AG09319 (cell line): ENCODE measurements at regions not wholly inside any gene's neighbourhood (a gene's known extent, or its start where the extent isn't known, plus 50 kb on each side); places are given as distances from the start of the nearest gene placed in this dataset.

Experiments
- DNase-seq: peaks from one replicate; pipeline ENCODE4 v3.0.0-alpha.2; 2010; ENCODE audit warnings: low read depth; ENCODE audit errors: extremely low read depth
- TF ChIP-seq, protein P1 (sequence below): IDR thresholded peaks from 2 replicates; pipeline ENCODE4 v1.5.1; 2011; ENCODE audit warnings: low read depth, mild to moderate bottlenecking, inconsistent platforms, low read length, moderate library complexity

DNA sequence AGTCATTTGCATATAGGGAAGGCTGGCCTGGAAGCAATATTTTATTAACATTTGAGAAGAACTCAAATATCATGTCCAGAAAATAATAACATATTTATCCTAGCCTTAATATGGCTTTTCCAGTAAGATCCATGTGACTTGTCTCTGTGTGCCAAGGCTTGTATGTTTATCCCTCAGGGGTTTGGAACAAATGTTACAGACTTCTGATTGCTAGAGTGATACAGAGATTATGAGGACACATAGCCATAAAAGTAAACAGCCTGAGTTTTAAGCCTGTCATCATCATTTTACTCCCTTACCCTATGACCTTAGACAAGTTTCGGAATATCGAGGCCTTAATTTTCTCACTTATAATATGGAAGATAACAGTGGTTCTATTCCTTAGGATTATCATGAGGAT lies 338.1 kb downstream of the GPAT3 start:
- DNase-seq: no peak
- TF ChIP-seq, protein P1, sequence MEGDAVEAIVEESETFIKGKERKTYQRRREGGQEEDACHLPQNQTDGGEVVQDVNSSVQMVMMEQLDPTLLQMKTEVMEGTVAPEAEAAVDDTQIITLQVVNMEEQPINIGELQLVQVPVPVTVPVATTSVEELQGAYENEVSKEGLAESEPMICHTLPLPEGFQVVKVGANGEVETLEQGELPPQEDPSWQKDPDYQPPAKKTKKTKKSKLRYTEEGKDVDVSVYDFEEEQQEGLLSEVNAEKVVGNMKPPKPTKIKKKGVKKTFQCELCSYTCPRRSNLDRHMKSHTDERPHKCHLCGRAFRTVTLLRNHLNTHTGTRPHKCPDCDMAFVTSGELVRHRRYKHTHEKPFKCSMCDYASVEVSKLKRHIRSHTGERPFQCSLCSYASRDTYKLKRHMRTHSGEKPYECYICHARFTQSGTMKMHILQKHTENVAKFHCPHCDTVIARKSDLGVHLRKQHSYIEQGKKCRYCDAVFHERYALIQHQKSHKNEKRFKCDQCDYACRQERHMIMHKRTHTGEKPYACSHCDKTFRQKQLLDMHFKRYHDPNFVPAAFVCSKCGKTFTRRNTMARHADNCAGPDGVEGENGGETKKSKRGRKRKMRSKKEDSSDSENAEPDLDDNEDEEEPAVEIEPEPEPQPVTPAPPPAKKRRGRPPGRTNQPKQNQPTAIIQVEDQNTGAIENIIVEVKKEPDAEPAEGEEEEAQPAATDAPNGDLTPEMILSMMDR: no peak

DNA sequence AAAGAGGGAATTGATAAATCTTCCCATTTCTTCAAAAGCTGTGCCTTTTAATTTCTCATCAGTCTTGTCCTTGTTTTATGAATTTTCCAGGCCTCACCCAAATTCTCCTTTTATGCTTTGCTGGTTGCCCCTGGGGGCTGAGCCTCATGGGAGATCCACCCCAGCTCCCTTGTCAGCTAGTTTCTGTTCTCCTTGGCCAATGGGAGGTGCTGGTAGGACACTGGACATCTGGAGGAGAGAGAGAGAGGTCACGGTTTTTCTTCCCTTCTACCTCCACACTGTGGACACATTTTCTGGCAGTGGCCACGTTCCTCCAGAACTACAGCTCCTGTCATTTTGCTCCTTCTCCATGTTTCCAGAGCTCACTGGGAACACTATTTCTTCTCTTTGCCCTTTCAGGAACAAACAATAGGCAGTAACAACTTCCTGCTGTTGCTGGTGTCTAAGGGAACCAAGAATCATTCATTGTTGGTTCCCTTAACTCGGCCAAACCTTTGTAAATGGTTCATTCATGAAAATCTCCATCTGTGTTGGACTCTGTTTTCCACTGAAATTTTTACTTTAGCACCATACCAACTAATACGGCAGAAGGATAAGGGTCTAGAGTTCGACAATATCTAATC lies 334.5 kb downstream of the GPAT3 start:
- no peak for DNase-seq
- TF ChIP-seq, protein P1: no peak

DNA sequence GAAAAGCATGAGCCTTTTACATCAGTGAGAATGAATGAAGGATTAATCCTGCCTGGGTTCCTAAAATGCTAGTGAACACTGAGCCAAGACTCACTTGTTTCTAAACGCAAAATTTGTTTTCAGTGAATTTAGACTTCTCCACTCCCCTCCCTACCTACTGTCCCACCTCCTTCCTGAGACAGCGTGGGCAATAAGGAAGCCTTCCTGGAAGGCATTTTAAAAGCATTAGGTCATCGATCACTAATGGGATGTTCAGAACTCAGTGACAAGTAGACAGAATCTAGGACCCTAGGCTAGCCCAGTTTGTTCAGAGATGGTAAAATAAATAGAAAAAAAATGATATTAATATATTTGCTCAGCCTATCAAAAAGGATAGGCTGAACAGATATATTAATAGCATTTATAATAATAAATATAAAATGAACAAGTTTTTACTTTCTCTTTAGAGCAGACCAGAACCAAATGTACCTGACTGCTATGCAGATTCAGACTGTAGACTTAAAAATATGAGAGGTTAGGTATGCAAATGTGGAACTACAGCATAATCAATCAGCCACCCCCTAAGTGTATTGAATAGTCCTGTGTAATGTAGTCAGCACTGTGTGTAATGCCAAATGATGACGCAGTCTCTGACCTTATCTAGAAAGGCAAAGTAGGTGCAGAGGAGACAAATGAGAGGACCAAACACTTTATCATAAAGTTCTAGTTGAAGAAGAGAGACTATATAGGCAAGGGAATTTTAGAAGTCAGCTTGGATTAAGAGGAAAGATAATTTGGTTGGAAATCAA lies 331.1 kb downstream of the GPAT3 start:
- TF ChIP-seq, protein P1: no peak
- no peak for DNase-seq

DNA sequence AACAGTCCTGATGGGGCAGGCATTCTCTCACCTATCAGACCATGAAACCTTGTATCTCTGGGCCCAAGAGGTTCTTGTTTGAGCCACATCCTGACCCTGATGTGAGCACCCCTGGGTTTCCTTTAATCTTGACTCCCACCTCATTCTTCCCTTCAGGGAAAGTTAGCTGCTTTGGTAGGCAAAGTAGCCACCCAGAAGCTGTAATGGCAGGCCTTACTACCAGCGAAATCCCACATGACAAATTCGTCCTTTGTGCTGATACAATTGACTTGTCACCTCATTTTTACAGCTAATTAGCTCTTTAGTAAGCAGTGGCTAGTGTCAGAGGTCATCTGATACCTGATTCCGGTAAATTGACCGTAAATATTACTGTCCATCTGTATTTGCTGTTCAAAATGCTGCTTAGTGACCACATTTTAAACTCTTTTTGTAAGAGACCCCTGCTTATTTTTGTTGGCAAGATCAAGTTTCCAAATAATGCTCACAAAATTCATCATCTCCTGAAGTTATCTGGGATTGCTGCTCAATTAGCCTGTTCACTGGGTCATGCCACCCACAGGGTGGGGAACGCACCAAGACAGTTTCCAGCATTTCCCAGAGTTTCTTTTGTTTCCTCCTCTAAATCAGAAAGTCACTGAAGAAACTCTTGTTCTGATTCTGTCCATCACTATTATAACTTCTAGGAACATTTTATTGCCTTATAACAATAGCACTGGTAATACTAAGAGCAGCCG lies 329.7 kb downstream of the GPAT3 start:
- DNase-seq: no peak
- TF ChIP-seq, protein P1: no peak

DNA sequence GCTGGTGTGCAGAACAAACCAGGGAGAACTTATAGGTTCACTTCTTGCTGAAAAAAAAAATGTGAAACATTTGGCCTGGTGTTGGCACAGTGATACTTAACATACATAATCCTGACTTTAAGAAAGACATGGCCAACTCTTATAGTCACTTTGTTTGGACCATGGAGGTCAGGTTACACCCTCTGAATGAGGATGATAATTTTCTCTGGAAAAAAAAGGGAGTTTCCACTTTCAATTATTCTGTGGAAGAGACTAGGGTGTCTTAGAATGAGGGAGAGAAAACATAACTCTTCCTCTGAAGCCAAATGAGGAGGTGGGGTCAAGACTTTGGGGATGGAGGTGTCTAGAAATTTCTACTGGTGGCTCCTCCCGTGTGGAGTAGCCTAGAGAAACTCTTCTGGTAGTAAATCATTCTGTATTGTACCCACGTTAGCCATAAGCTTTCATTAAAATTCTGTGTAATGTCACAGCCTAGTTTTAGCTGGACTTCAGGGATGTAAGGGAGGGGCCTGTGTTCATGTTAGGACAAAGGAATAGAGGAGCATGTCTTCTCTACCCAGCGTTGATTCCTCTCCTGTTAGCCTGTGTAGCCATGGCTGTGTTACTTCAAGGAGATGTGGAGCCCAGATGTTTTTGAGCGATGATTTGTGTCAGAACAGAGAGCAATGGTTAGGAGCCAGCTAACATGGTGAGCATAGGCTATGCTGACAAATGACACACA lies 328.3 kb downstream of the GPAT3 start:
- TF ChIP-seq, protein P1: no peak
- DNase-seq: no peak

DNA sequence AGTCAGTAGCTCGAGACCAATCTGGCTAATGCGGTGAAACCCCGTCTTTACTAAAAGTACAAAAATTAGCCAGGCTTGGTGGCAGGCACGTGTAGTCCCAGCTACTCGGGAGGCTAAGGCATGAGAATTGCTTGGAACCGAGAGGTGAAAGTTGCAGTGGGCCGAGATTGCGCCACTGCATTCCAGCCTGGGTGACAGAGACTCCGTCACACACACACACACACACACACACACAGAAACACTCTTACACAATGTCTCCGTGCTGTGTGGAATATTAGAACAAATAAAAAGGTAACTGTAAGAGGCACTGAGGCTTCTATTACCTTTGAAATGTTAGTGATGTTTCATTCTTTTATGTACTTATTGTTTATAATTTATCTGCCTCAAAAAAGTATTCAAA lies 326.6 kb downstream of the GPAT3 start:
- TF ChIP-seq, protein P1: no peak
- DNase-seq: no peak
